Common myeloid progenitor, CD34-positive (primary cell): ENCODE measurements at regions not wholly inside any gene's neighbourhood (a gene's known extent, or its start where the extent isn't known, plus 50 kb on each side); places are given as distances from the start of the nearest gene placed in this dataset.

Experiments
- CTCF ChIA-PET: fragments of 350-600 bp; sonication (Branson Sonifier 250); formaldehyde crosslinking; loops from one replicate; lab custom pipeline; 2021; ENCODE audit warnings: antibody characterized with exemption; lab: Charles Lee
- POLR2A ChIA-PET: fragments of 350-600 bp; sonication (Branson Sonifier 250); formaldehyde crosslinking; loops from one replicate; lab custom pipeline; 2021; ENCODE audit warnings: antibody characterized with exemption; lab: Charles Lee
- DNase-seq, 3 donors: peaks; one replicate each; pipeline versions ENCODE4 v3.0.0 to v3.0.0-alpha.2; 2013
- H3K27ac ChIP-seq, 2 experiments: 1 replicate in 1 of 2; 2 replicates in 1 of 2; pipeline ENCODE4 v1.7.0; 2013; ENCODE audit warnings: inconsistent platforms in 2 of 2, low read length in 2 of 2, mild to moderate bottlenecking in 2 of 2, low read depth in 1 of 2, moderate library complexity in 1 of 2; ENCODE audit not compliant: severe bottlenecking in 2 of 2, insufficient read depth in 1 of 2, poor library complexity in 1 of 2
- H3K27me3 ChIP-seq, 5 experiments: replicated peaks in 2 of 5; 1 replicate in 3 of 5; 2 replicates in 2 of 5; pipeline versions ENCODE4 v1.6.1 to v1.7.0; 2013; ENCODE audit warnings: low read length in 4 of 5, mild to moderate bottlenecking in 2 of 5, moderate library complexity in 2 of 5, inconsistent platforms in 1 of 5; ENCODE audit not compliant: insufficient read depth in 5 of 5, control insufficient read depth in 4 of 5
- H3K36me3 ChIP-seq, 4 experiments: 1 replicate in 2 of 4; 2 replicates in 2 of 4; pipeline versions ENCODE4 v1.6.1 to v1.7.0; 2013; ENCODE audit warnings: low read length in 3 of 4, control low read depth in 1 of 4, mild to moderate bottlenecking in 1 of 4; ENCODE audit not compliant: control insufficient read depth in 4 of 4, insufficient read depth in 4 of 4
- H3K4me1 ChIP-seq, 4 experiments: 1 replicate in 3 of 4; 2 replicates in 1 of 4; pipeline versions ENCODE4 v1.6.1 to v1.7.1; 2013; ENCODE audit warnings: low read length in 3 of 4, mild to moderate bottlenecking in 3 of 4, control low read depth in 1 of 4, inconsistent platforms in 1 of 4, moderate library complexity in 1 of 4; ENCODE audit not compliant: control insufficient read depth in 4 of 4, insufficient read depth in 4 of 4; ENCODE audit errors: control extremely low read depth in 1 of 4
- H3K4me3 ChIP-seq, 7 experiments: 1 replicate in 4 of 7; 2 replicates in 3 of 7; pipeline versions ENCODE4 v1.5.1 to v1.7.0; 2013; ENCODE audit warnings: mild to moderate bottlenecking in 7 of 7, low read length in 6 of 7, moderate library complexity in 6 of 7, inconsistent platforms in 2 of 7, low read depth in 2 of 7, control low read depth in 1 of 7; ENCODE audit not compliant: insufficient read depth in 4 of 7, control insufficient read depth in 1 of 7; ENCODE audit errors: extremely low read depth in 1 of 7
- H3K9me3 ChIP-seq, 5 experiments: 1 replicate in 4 of 5; 2 replicates in 1 of 5; pipeline versions ENCODE4 v1.6.1 to v1.7.1; 2013; ENCODE audit warnings: low read length in 4 of 5, mild to moderate bottlenecking in 2 of 5, inconsistent platforms in 1 of 5, low read depth in 1 of 5, moderate library complexity in 1 of 5; ENCODE audit not compliant: control insufficient read depth in 4 of 5, insufficient read depth in 2 of 5; ENCODE audit errors: control extremely low read depth in 1 of 5
- WGBS: methylation state at CpG from one replicate; pipeline ENCODE4 v1.1.5; 2013; ENCODE audit not compliant: insufficient coverage; 5-methylcytosine and 5-hydroxymethylcytosine counted together

GRCh38 chr11:16484434-16484833 is 128.1 kb upstream of the SOX6 start:
- Histone ChIP-seq H3K9me3 (no peaks in the 10 kb centered on the region), H3K4me3 (no peak overlapping the region), H3K4me1 (no peaks in the 10 kb centered on the region), H3K27ac (no peak overlapping the region), H3K36me3 (no peaks in the 10 kb centered on the region), H3K27me3 (no peaks in the 10 kb centered on the region)
- WGBS, result 80% methylated on average over 5 of the region's 7 CpGs
- no peak for DNase-seq
- CTCF ChIA-PET, result no interaction called here
- POLR2A ChIA-PET, result no interaction called here

GRCh38 chr11:16474659-16475058 is 118.3 kb upstream of the SOX6 start:
- CTCF ChIA-PET, result no interaction called here
- POLR2A ChIA-PET, result no interaction called here
- DNase-seq, result no peak
- 100% methylated on average over 1 of the region's 2 CpGs for WGBS
- H3K4me1 ChIP-seq, result no peaks in the 10 kb centered on the region
- H3K27me3 ChIP-seq, result no peaks in the 10 kb centered on the region
- no peaks in the 10 kb centered on the region for H3K9me3 ChIP-seq
- no peak overlapping the region for H3K27ac ChIP-seq
- no peak overlapping the region for H3K4me3 ChIP-seq
- H3K36me3 ChIP-seq, result no peaks in the 10 kb centered on the region

GRCh38 chr11:16469968-16470367 is 113.6 kb upstream of the SOX6 start:
- ChIA-PET POLR2A (no interaction called here), CTCF (no interaction called here)
- Histone ChIP-seq H3K4me3 (no peak overlapping the region), H3K36me3 (no peaks in the 10 kb centered on the region), H3K27ac (no peak overlapping the region), H3K9me3 (no peaks in the 10 kb centered on the region), H3K27me3 (no peaks in the 10 kb centered on the region), H3K4me1 (no peaks in the 10 kb centered on the region)
- whole genome bisulfite sequencing, result 100% methylated on average over 1 of the region's 2 CpGs
- no peak for DNase-seq

- H3K4me3 ChIP-seq, result no peak overlapping the region
- no peaks in the 10 kb centered on the region for H3K36me3 ChIP-seq
- no peaks in the 10 kb centered on the region for H3K9me3 ChIP-seq
- ChIA-PET POLR2A (no interaction called here), CTCF (no interaction called here)
- no peak overlapping the region for H3K27ac ChIP-seq
- no peaks in the 10 kb centered on the region for H3K27me3 ChIP-seq
- no peaks in the 10 kb centered on the region for H3K4me1 ChIP-seq
- DNase-seq, result no peak
- 100% methylated on average over 1 of the region's 5 CpGs for WGBS
Observed at GRCh38 chr11:16468735-16469453, 112.5 kb upstream of the SOX6 start.

GRCh38 chr11:16460508-16460907 is 104.2 kb upstream of the SOX6 start:
- Histone ChIP-seq H3K4me1 (no peaks in the 10 kb centered on the region), H3K4me3 (no peak overlapping the region), H3K27me3 (no peaks in the 10 kb centered on the region), H3K9me3 (no peaks in the 10 kb centered on the region), H3K36me3 (no peaks in the 10 kb centered on the region), H3K27ac (no peak overlapping the region)
- POLR2A ChIA-PET, result no interaction called here
- DNase-seq, result no peak
- CTCF ChIA-PET, result no interaction called here

- no peaks in the 10 kb centered on the region for H3K4me1 ChIP-seq
- POLR2A ChIA-PET, result no interaction called here
- CTCF ChIA-PET, result no interaction called here
- H3K27me3 ChIP-seq, result no peaks in the 10 kb centered on the region
- H3K36me3 ChIP-seq, result no peaks in the 10 kb centered on the region
- no peak overlapping the region for H3K4me3 ChIP-seq
- H3K9me3 ChIP-seq, result no peaks in the 10 kb centered on the region
- no peak overlapping the region for H3K27ac ChIP-seq
- WGBS, result no CpG with 5 or more reads among the region's 2 CpGs
- no peak for DNase-seq
Observed at GRCh38 chr11:16456366-16456765, 100.0 kb upstream of the SOX6 start.

- WGBS, result 95% methylated on average over 2 of the region's 2 CpGs
- CTCF ChIA-PET, result no interaction called here
- POLR2A ChIA-PET, result no interaction called here
- Histone ChIP-seq H3K36me3 (no peaks in the 10 kb centered on the region), H3K27ac (no peak overlapping the region), H3K4me1 (no peaks in the 10 kb centered on the region), H3K9me3 (no peaks in the 10 kb centered on the region), H3K27me3 (no peaks in the 10 kb centered on the region), H3K4me3 (no peak overlapping the region)
- no peak for DNase-seq
Observed at GRCh38 chr11:16454289-16454863, 98.0 kb upstream of the SOX6 start.
